ENCODE measurements at regions not wholly inside any gene's neighbourhood (a gene's known extent, or its start where the extent isn't known, plus 50 kb on each side); places are given as distances from the start of the nearest gene placed in this dataset.

DNA sequence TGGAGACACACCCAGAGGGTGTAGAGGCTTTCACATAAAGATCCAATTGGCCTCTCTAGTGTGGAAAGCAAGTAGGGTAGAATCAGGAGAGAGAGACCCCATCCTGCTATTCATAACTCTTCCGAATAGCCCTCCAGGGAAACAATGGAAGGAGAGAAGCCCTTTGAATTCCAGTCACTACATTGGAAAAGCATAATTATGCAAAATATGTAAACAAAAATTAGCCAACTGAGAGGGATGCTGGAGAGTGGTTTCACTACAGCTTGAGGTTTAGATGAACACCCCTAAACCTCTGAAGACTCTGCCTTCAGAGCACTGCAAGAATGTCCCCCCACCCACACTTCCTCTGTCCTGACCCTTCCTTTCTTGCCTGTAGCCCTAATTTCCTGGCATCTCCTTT is 197.3 kb upstream of the ANKRD55 start:
- no peak overlapping the region for H3K4me3 Mint-ChIP-seq
- H3K9me3 Mint-ChIP-seq = peaks cover 0 to 9% (median 4%) of the 10 kb centered on the region in 7 donors
- H3K9me3 ChIP-seq (replicated peaks in 1 of 2; ENCODE audit: control insufficient read depth in 1 of 2, insufficient read depth in 1 of 2, low read length in 2 of 2) = peaks cover 0 to 4% of the 10 kb centered on the region in 2 donors
- peak overlapping the region in 1 of 7 donors; percentile 26 for H3K27ac Mint-ChIP-seq
- H2AFZ ChIP-seq (ENCODE audit: insufficient read depth, low read depth, low read length, poor library complexity, severe bottlenecking) = no peak overlapping the region
- no peaks in the 10 kb centered on the region for H3K79me2 ChIP-seq (ENCODE audit: insufficient read depth, low read length)
- no peaks in the 10 kb centered on the region for H3K27me3 Mint-ChIP-seq (ENCODE audit: low read depth in 3 of 3)
- no peaks in the 10 kb centered on the region for H3K36me3 Mint-ChIP-seq
- H3K4me1 Mint-ChIP-seq = peaks cover 16% of the 10 kb centered on the region
- no peaks in the 10 kb centered on the region for H4K20me1 ChIP-seq (ENCODE audit: insufficient read depth, low read length)
- peaks cover 8 to 10% of the 10 kb centered on the region in 2 donors for H3K4me1 ChIP-seq (ENCODE audit: control insufficient read depth in 1 of 2, insufficient read depth in 2 of 2, low read length in 2 of 2)
- no peak overlapping the region for H3K27ac ChIP-seq (ENCODE audit: low read depth in 1 of 2, low read length in 2 of 2)
- no CpG with 5 or more reads among the region's 1 CpG for WGBS (ENCODE audit: insufficient coverage)
- no peaks in the 10 kb centered on the region for H3K36me3 ChIP-seq (replicated peaks in 1 of 2; ENCODE audit: control insufficient read depth in 1 of 2, insufficient read depth in 2 of 2, low read length in 2 of 2)
- H3K27me3 ChIP-seq (ENCODE audit: control insufficient read depth in 2 of 2, insufficient read depth in 2 of 2, low read length in 2 of 2) = no peaks in the 10 kb centered on the region
- H3K9ac ChIP-seq (ENCODE audit: insufficient read depth, low read length, poor library complexity, severe bottlenecking) = no peak overlapping the region
- no peak overlapping the region for H3K4me2 ChIP-seq (replicated peaks; ENCODE audit: extremely low read depth, low read length, poor library complexity, severe bottlenecking)
- TF ChIP-seq, protein P1, sequence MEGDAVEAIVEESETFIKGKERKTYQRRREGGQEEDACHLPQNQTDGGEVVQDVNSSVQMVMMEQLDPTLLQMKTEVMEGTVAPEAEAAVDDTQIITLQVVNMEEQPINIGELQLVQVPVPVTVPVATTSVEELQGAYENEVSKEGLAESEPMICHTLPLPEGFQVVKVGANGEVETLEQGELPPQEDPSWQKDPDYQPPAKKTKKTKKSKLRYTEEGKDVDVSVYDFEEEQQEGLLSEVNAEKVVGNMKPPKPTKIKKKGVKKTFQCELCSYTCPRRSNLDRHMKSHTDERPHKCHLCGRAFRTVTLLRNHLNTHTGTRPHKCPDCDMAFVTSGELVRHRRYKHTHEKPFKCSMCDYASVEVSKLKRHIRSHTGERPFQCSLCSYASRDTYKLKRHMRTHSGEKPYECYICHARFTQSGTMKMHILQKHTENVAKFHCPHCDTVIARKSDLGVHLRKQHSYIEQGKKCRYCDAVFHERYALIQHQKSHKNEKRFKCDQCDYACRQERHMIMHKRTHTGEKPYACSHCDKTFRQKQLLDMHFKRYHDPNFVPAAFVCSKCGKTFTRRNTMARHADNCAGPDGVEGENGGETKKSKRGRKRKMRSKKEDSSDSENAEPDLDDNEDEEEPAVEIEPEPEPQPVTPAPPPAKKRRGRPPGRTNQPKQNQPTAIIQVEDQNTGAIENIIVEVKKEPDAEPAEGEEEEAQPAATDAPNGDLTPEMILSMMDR (IDR thresholded peaks at IDR 0.05) = no peak
- DNase-seq = no peak
- H3K4me3 ChIP-seq (replicated peaks in 1 of 3; ENCODE audit: low read depth in 2 of 3, low read length in 3 of 3) = no peak overlapping the region
- intact Hi-C loops (cut with micrococcal nuclease) = no loop called here

DNA sequence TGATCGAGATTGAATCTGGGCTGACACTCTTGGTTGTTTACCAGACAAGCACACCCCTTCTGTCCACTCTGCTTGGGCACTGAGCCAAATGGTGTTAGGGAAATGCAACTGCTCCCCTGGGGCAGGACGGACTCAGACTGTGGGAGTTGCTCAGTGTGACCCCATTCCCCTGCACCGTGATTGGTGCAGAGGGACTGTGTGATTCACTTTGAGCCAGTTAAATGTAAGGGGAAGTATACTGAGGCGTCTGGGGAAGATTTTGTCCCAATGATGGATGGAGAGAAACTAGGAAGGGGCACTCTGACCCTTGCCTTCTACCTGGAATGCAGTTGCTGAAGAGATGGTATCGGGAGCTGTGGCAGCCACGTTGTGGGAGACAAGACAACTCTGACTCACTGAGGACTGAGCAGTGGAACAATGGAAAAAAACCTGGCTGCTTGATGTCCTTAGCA is 196.0 kb upstream of the ANKRD55 start:
- H3K36me3 Mint-ChIP-seq = no peaks in the 10 kb centered on the region
- 68% methylated on average over 3 of the region's 6 CpGs for WGBS (ENCODE audit: insufficient coverage)
- intact Hi-C loops (cut with micrococcal nuclease) = no loop called here
- H3K9ac ChIP-seq (ENCODE audit: insufficient read depth, low read length, poor library complexity, severe bottlenecking) = no peak overlapping the region
- no peaks in the 10 kb centered on the region for H4K20me1 ChIP-seq (ENCODE audit: insufficient read depth, low read length)
- peaks cover 8 to 10% of the 10 kb centered on the region in 2 donors for H3K4me1 ChIP-seq (ENCODE audit: control insufficient read depth in 1 of 2, insufficient read depth in 2 of 2, low read length in 2 of 2)
- H3K27me3 ChIP-seq (ENCODE audit: control insufficient read depth in 2 of 2, insufficient read depth in 2 of 2, low read length in 2 of 2) = no peaks in the 10 kb centered on the region
- TF ChIP-seq, protein P1 (IDR thresholded peaks at IDR 0.05) = no peak
- H3K4me2 ChIP-seq (replicated peaks; ENCODE audit: extremely low read depth, low read length, poor library complexity, severe bottlenecking) = no peak overlapping the region
- H3K4me1 Mint-ChIP-seq = peaks cover 16% of the 10 kb centered on the region
- DNase-seq = no peak
- no peak overlapping the region for H3K4me3 ChIP-seq (replicated peaks in 1 of 3; ENCODE audit: low read depth in 2 of 3, low read length in 3 of 3)
- no peaks in the 10 kb centered on the region for H3K79me2 ChIP-seq (ENCODE audit: insufficient read depth, low read length)
- no peak overlapping the region for H3K4me3 Mint-ChIP-seq
- no peaks in the 10 kb centered on the region for H3K36me3 ChIP-seq (replicated peaks in 1 of 2; ENCODE audit: control insufficient read depth in 1 of 2, insufficient read depth in 2 of 2, low read length in 2 of 2)
- no peaks in the 10 kb centered on the region for H3K27me3 Mint-ChIP-seq (ENCODE audit: low read depth in 3 of 3)
- H3K9me3 Mint-ChIP-seq = peaks cover 0 to 9% (median 5%) of the 10 kb centered on the region in 7 donors
- no peak overlapping the region for H3K27ac ChIP-seq (ENCODE audit: low read depth in 1 of 2, low read length in 2 of 2)
- H3K27ac Mint-ChIP-seq = peak overlapping the region in 1 of 7 donors; percentile 1
- H2AFZ ChIP-seq (ENCODE audit: insufficient read depth, low read depth, low read length, poor library complexity, severe bottlenecking) = no peak overlapping the region
- peaks cover 0 to 4% of the 10 kb centered on the region in 2 donors for H3K9me3 ChIP-seq (replicated peaks in 1 of 2; ENCODE audit: control insufficient read depth in 1 of 2, insufficient read depth in 1 of 2, low read length in 2 of 2)
